ENCODE measurements at regions not wholly inside any gene's neighbourhood (a gene's known extent, or its start where the extent isn't known, plus 50 kb on each side); places are given as distances from the start of the nearest gene placed in this dataset.

GRCh38 chrX:110414273-110414672 is 55.6 kb downstream of the RTL9 start:
- no peak for TF ChIP-seq CTCF (IDR thresholded peaks at IDR 0.05)
- Histone ChIP-seq H3K27ac (no peak overlapping the region), H3K4me3 (no peak overlapping the region), H3K4me1 (peaks cover 0 to 14% (median 4%) of the 10 kb centered on the region in 4 donors), H3K9me3 (no peaks in the 10 kb centered on the region), H3K36me3 (no peaks in the 10 kb centered on the region), H3K27me3 (no peaks in the 10 kb centered on the region)
- no peak for DNase-seq
- intact Hi-C loops (cut with DNase I; ENCODE audit: low total_unique reads), result no loop called here

- Histone ChIP-seq H3K4me1 (peaks cover 0 to 14% (median 4%) of the 10 kb centered on the region in 4 donors), H3K9me3 (no peaks in the 10 kb centered on the region), H3K27me3 (no peaks in the 10 kb centered on the region), H3K36me3 (no peaks in the 10 kb centered on the region), H3K4me3 (no peak overlapping the region), H3K27ac (no peak overlapping the region)
- TF ChIP-seq CTCF (IDR thresholded peaks at IDR 0.05), result no peak
- intact Hi-C loops (cut with DNase I; ENCODE audit: low total_unique reads), result no loop called here
- no peak for DNase-seq
Measured at GRCh38 chrX:110414679-110415439, 56.2 kb downstream of the RTL9 start.

- intact Hi-C loops (cut with DNase I; ENCODE audit: low total_unique reads), result no loop called here
- no peaks in the 10 kb centered on the region for H3K27me3 ChIP-seq
- no peak overlapping the region for H3K4me3 ChIP-seq
- no peaks in the 10 kb centered on the region for H3K36me3 ChIP-seq
- H3K9me3 ChIP-seq, result no peaks in the 10 kb centered on the region
- no peak for DNase-seq
- H3K27ac ChIP-seq, result no peak overlapping the region
- TF ChIP-seq CTCF (IDR thresholded peaks at IDR 0.05), result no peak
- peaks cover 0 to 14% (median 4%) of the 10 kb centered on the region in 4 donors for H3K4me1 ChIP-seq
Measured at GRCh38 chrX:110415440-110416170, 57.0 kb downstream of the RTL9 start.

- Histone ChIP-seq H3K36me3 (no peaks in the 10 kb centered on the region), H3K4me1 (peaks cover 0 to 14% (median 4%) of the 10 kb centered on the region in 4 donors), H3K27me3 (no peaks in the 10 kb centered on the region), H3K9me3 (no peaks in the 10 kb centered on the region), H3K27ac (no peak overlapping the region), H3K4me3 (no peak overlapping the region)
- TF ChIP-seq CTCF (IDR thresholded peaks at IDR 0.05), result no peak
- no peak for DNase-seq
- intact Hi-C loops (cut with DNase I; ENCODE audit: low total_unique reads), result no loop called here
Measured at GRCh38 chrX:110417128-110417527, 58.5 kb downstream of the RTL9 start.

GRCh38 chrX:110418316-110419235 is 59.9 kb downstream of the RTL9 start:
- no peak for DNase-seq
- intact Hi-C loops (cut with DNase I; ENCODE audit: low total_unique reads), result no loop called here
- Histone ChIP-seq H3K27ac (no peak overlapping the region), H3K4me3 (no peak overlapping the region), H3K27me3 (no peaks in the 10 kb centered on the region), H3K36me3 (no peaks in the 10 kb centered on the region), H3K4me1 (peaks cover 0 to 11% (median 4%) of the 10 kb centered on the region in 4 donors), H3K9me3 (no peaks in the 10 kb centered on the region)
- TF ChIP-seq CTCF (IDR thresholded peaks at IDR 0.05), result peak in 1 of 2 experiments; percentile 20
